Amygdala (tissue), 56 donors: ENCODE measurements at regions not wholly inside any gene's neighbourhood (a gene's known extent, or its start where the extent isn't known, plus 50 kb on each side); places are given as distances from the start of the nearest gene placed in this dataset.
"Not testable (repeated sequence)": the region's sequence is repeated elsewhere in the genome, so short reads cannot be mapped to it uniquely, and the experiment has no call there.

ENCODE experiments used
- DNase-seq, 56 donors: peaks; one replicate each; lab custom pipeline; 2025; lab: John Stamatoyannopoulos, UW

- DNase-seq, result no peak
Measured at GRCh38 chr2:77831471-77831870, 309.3 kb upstream of the LRRTM4 start.

GRCh38 chr2:77831898-77832297 is 309.7 kb upstream of the LRRTM4 start:
- no peak for DNase-seq

GRCh38 chr2:77834360-77835002 is 312.3 kb upstream of the LRRTM4 start:
- DNase-seq, result no peak

GRCh38 chr2:77838441-77838840 is 316.3 kb upstream of the LRRTM4 start:
- no peak for DNase-seq

- no peak for DNase-seq
Measured at GRCh38 chr2:77839102-77839501, 316.9 kb upstream of the LRRTM4 start.

- no peak for DNase-seq
Measured at GRCh38 chr2:77862120-77862519, 339.9 kb upstream of the LRRTM4 start.

- DNase-seq, result no peak
Measured at GRCh38 chr2:77864426-77864825, 342.2 kb upstream of the LRRTM4 start.

- DNase-seq, result no peak
Measured at GRCh38 chr2:77866661-77867060, 344.5 kb upstream of the LRRTM4 start.

GRCh38 chr2:77867146-77867545 is 345.0 kb upstream of the LRRTM4 start:
- DNase-seq, result no peak

- DNase-seq, result no peak
Measured at GRCh38 chr2:77873506-77873905, 351.3 kb upstream of the LRRTM4 start.

- DNase-seq, result not testable (repeated sequence)
Measured at GRCh38 chr2:77900211-77900610, 378.0 kb upstream of the LRRTM4 start.

- no peak for DNase-seq
Measured at GRCh38 chr2:77910136-77910535, 388.0 kb upstream of the LRRTM4 start.

- DNase-seq, result no peak
Measured at GRCh38 chr2:77920838-77921366, 398.7 kb upstream of the LRRTM4 start.

- no peak for DNase-seq
Measured at GRCh38 chr2:77922567-77922966, 400.4 kb upstream of the LRRTM4 start.

GRCh38 chr2:77937366-77937765 is 415.2 kb upstream of the LRRTM4 start:
- DNase-seq, result no peak

- no peak for DNase-seq
Measured at GRCh38 chr2:77938462-77938861, 416.3 kb upstream of the LRRTM4 start.

- no peak for DNase-seq
Measured at GRCh38 chr2:77939370-77939769, 417.2 kb upstream of the LRRTM4 start.

GRCh38 chr2:77939801-77940200 is 417.6 kb upstream of the LRRTM4 start:
- DNase-seq, result no peak

- no peak for DNase-seq
Measured at GRCh38 chr2:77954931-77955330, 432.8 kb upstream of the LRRTM4 start.

- no peak for DNase-seq
Measured at GRCh38 chr2:77962943-77963342, 440.8 kb upstream of the LRRTM4 start.

GRCh38 chr2:77977471-77978063 is 455.4 kb upstream of the LRRTM4 start:
- no peak for DNase-seq

- no peak for DNase-seq
Measured at GRCh38 chr2:77995161-77995560, 473.0 kb upstream of the LRRTM4 start.
